SK-N-SH (cell line): ENCODE measurements at regions not wholly inside any gene's neighbourhood (a gene's known extent, or its start where the extent isn't known, plus 50 kb on each side); places are given as distances from the start of the nearest gene placed in this dataset.

Experiments used
- CTCF ChIA-PET: fragments of 300-600, 350-600 bp; formaldehyde crosslinking; extraction: SDS; loops from one replicate; lab custom pipeline; 2021; lab: Yijun Ruan, JAX
- POLR2A ChIA-PET: fragments of 350-600 bp; sonication (Branson Sonifier 250); formaldehyde crosslinking; extraction: SDS; loops from one replicate; lab custom pipeline; 2020; ENCODE audit warnings: antibody characterized with exemption, inconsistent platforms; lab: Yijun Ruan, JAX
- DNase-seq: peaks from one replicate; pipeline ENCODE4 v3.0.0; 2012
- H2AFZ ChIP-seq: fragments of 200-600 bp; sonication (generic); 2 replicates; pipeline ENCODE4 v1.8.1; 2016; ENCODE audit warnings: antibody characterized with exemption, mild to moderate bottlenecking, low read depth
- H3F3A ChIP-seq: fragments of 200-600 bp; sonication (generic); replicated peaks from 2 replicates; pipeline ENCODE3; 2016; ENCODE audit warnings: antibody characterized with exemption, mild to moderate bottlenecking; ENCODE audit not compliant: insufficient read depth
- H3K27ac ChIP-seq, 2 experiments: fragments of 200-500 bp in 1 of 2; fragments of 200-600 bp in 1 of 2; sonication (Bioruptor generic) in 1 of 2; sonication (generic), shearing (Covaris generic) in 1 of 2; 2 replicates each; pipeline versions ENCODE4 v1.5.1 to v1.6.1; 2014 to 2016; ENCODE audit warnings: low read depth in 2 of 2, inconsistent platforms in 1 of 2, low read length in 1 of 2, mild to moderate bottlenecking in 1 of 2, mixed read lengths in 1 of 2
- H3K27me3 ChIP-seq: fragments of 200-600 bp; sonication (generic), shearing (Covaris generic); 2 replicates; pipeline ENCODE4 v1.6.1; 2016; ENCODE audit warnings: mixed run types; ENCODE audit not compliant: insufficient read depth
- H3K36me3 ChIP-seq, 2 experiments: fragments of 200-500 bp in 1 of 2; fragments of 200-600 bp in 1 of 2; sonication (Bioruptor generic) in 1 of 2; sonication (generic) in 1 of 2; replicated peaks in 1 of 2; 2 replicates each; pipeline versions ENCODE3 to v1.5.1; 2014 to 2016; ENCODE audit warnings: low read length in 1 of 2, mild to moderate bottlenecking in 1 of 2; ENCODE audit not compliant: insufficient read depth in 2 of 2, control insufficient read depth in 1 of 2
- H3K4me1 ChIP-seq, 2 experiments: fragments of 200-500 bp in 1 of 2; fragments of 200-600 bp in 1 of 2; sonication (Bioruptor generic) in 1 of 2; sonication (generic), shearing (Covaris generic) in 1 of 2; 2 replicates each; pipeline versions ENCODE4 v1.5.1 to v1.6.1; 2014 to 2016; ENCODE audit warnings: low read depth in 1 of 2, low read length in 1 of 2, mixed run types in 1 of 2; ENCODE audit not compliant: insufficient read depth in 2 of 2, control insufficient read depth in 1 of 2
- H3K4me2 ChIP-seq: fragments of 200-600 bp; sonication (generic), shearing (Covaris generic); 2 replicates; pipeline ENCODE4 v1.6.1; 2017; ENCODE audit warnings: mixed run types
- H3K4me3 ChIP-seq, 2 experiments: fragments of 200-500 bp in 1 of 2; fragments of 200-600 bp in 1 of 2; sonication (Bioruptor generic) in 1 of 2; sonication (generic), shearing (Covaris generic) in 1 of 2; 2 replicates each; pipeline versions ENCODE4 v1.5.1 to v1.8.1; 2014 to 2016; ENCODE audit warnings: low read depth in 2 of 2, inconsistent platforms in 1 of 2, low read length in 1 of 2, mild to moderate bottlenecking in 1 of 2, mixed read lengths in 1 of 2, moderate library complexity in 1 of 2
- H3K79me2 ChIP-seq: fragments of 200-600 bp; sonication (generic); 2 replicates; pipeline ENCODE4 v1.8.1; 2017; ENCODE audit warnings: mild to moderate bottlenecking; ENCODE audit not compliant: insufficient read depth
- H3K9ac ChIP-seq: fragments of 200-600 bp; sonication (generic); 2 replicates; pipeline ENCODE4 v1.6.1; 2017; ENCODE audit warnings: mixed run types
- H3K9me2 ChIP-seq: fragments of 200-600 bp; sonication (generic); 2 replicates; pipeline ENCODE4 v1.6.1; 2017; ENCODE audit warnings: mixed run types
- H3K9me3 ChIP-seq: fragments of 200-600 bp; sonication (generic); 2 replicates; pipeline ENCODE4 v1.6.1; 2017; ENCODE audit warnings: mixed run types, mild to moderate bottlenecking, moderate library complexity
- H4K20me1 ChIP-seq: fragments of 200-600 bp; sonication (generic); 2 replicates; pipeline ENCODE4 v1.6.1; 2017; ENCODE audit warnings: mild to moderate bottlenecking, mixed run types; ENCODE audit not compliant: insufficient read depth
- ELF1 ChIP-seq: IDR thresholded peaks from 2 replicates; pipeline ENCODE4 v1.4.0; 2012
- FOXM1 ChIP-seq: IDR thresholded peaks from 2 replicates; pipeline ENCODE4 v1.4.0; 2012; ENCODE audit warnings: low read depth, mild to moderate bottlenecking
- MXI1 ChIP-seq: IDR thresholded peaks from 2 replicates; pipeline ENCODE4 v1.6.1; 2012; ENCODE audit warnings: mild to moderate bottlenecking, low read depth, low read length, improper control_type of control experiment
- NFIC ChIP-seq: IDR thresholded peaks from 2 replicates; pipeline ENCODE4 v1.4.0; 2012; ENCODE audit warnings: borderline replicate concordance
- RAD21 ChIP-seq: IDR thresholded peaks from 2 replicates; pipeline ENCODE4 v1.6.1; 2012; ENCODE audit warnings: mild to moderate bottlenecking, low read length
- RCOR1 ChIP-seq: fragments of 150-350 bp; IDR thresholded peaks from 2 replicates; pipeline ENCODE4 v1.6.1; 2017; ENCODE audit warnings: antibody characterized with exemption, low read length
- RFX5 ChIP-seq: IDR thresholded peaks from 2 replicates; pipeline ENCODE4 v1.6.1; 2012; ENCODE audit warnings: mild to moderate bottlenecking, improper control_type of control experiment, low read length
- SMC3 ChIP-seq: IDR thresholded peaks from 2 replicates; pipeline ENCODE4 v1.6.1; 2012; ENCODE audit warnings: low read depth, low read length, improper control_type of control experiment
- TAF1 ChIP-seq: IDR thresholded peaks from 2 replicates; pipeline ENCODE4 v1.6.1; 2012; ENCODE audit warnings: low read depth, mild to moderate bottlenecking, low read length, moderate library complexity, borderline replicate concordance
- TEAD4 ChIP-seq: IDR thresholded peaks from 2 replicates; pipeline ENCODE4 v1.4.0; 2012; ENCODE audit warnings: mild to moderate bottlenecking, borderline replicate concordance; ENCODE audit not compliant: insufficient read depth
- YY1 ChIP-seq: IDR thresholded peaks from 2 replicates; pipeline ENCODE4 v1.4.0; 2012; ENCODE audit warnings: low read depth, mild to moderate bottlenecking
- WGBS: methylation state at CpG from one replicate; pipeline ENCODE4 v1.1.6; 2017; ENCODE audit warnings: low lambda C conversion rate; 5-methylcytosine and 5-hydroxymethylcytosine counted together
- TF ChIP-seq, protein P1 (sequence below): fragments of 200-600 bp; sonication (generic); IDR thresholded peaks from 2 replicates; pipeline ENCODE4 v1.6.1; 2017; ENCODE audit warnings: antibody characterized with exemption, mild to moderate bottlenecking, moderate library complexity
- TF ChIP-seq, protein P2 (sequence below): IDR thresholded peaks from 2 replicates; pipeline ENCODE4 v1.4.0; 2012; ENCODE audit warnings: low read depth, borderline replicate concordance
- TF ChIP-seq, protein P3 (sequence below): IDR thresholded peaks from 2 replicates; pipeline ENCODE4; 2012
- TF ChIP-seq, protein P4 (sequence below): IDR thresholded peaks from 2 replicates; pipeline ENCODE4 v1.4.0; 2012; ENCODE audit warnings: low read depth, borderline replicate concordance
- TF ChIP-seq, protein P5 (sequence below): IDR thresholded peaks from 2 replicates; pipeline ENCODE4 v1.4.0; 2012; ENCODE audit warnings: low read depth
- TF ChIP-seq, protein P6 (sequence below): IDR thresholded peaks from 2 replicates; pipeline ENCODE4 v1.6.1; 2012; ENCODE audit warnings: mild to moderate bottlenecking, low read depth, low read length, moderate library complexity

DNA sequence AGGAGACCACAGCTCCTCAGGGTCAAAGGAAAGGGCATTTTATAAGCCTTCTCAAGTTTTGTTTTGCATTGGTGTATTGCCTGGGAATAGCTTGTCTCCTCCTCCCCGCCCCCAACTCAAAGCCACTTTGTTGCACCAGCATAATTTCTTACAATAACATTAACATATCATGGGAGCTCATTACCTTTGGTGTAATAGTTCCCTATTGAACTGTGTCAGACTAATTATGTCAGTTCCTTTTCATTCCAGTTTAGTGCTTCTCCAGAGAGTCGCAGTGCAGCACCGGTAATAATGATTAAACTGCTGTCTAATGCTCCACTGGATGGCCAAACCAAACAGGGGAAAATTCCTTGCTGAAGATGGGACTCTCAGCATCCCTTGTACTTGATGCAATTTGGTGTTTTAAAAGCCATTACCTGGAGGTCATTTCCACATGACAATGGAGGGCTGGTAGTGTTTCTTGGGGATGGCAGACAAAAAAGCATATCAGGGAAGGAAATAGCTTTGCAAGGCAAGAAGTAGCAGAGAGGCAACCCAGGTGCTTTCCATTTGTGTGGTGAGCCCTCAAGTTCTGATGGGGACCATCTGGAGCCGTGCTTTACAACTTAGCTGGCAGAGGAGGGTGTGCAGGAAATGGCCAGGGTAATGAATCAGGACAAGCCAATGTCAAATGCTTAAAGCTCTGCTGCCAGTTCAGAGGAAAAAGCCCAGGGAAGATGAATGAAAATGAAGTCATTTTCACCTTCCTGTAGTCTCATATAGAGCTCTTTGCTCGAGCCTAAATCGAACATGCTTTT, 91.5 kb upstream of the NLRP1 start:
- Histone ChIP-seq H3F3A (no peaks in the 10 kb centered on the region), H3K9me2 (no peaks in the 10 kb centered on the region), H3K79me2 (no peaks in the 10 kb centered on the region), H3K4me1 (no peaks in the 10 kb centered on the region), H3K9ac (no peak overlapping the region), H3K9me3 (no peaks in the 10 kb centered on the region), H3K27me3 (0 out of 2 replicates have a peak, but pooled peaks cover 6% of the 10 kb centered on the region), H3K4me2 (no peak overlapping the region), H3K36me3 (no peaks in the 10 kb centered on the region), H4K20me1 (no peaks in the 10 kb centered on the region), H3K4me3 (no peak overlapping the region), H2AFZ (no peak overlapping the region), H3K27ac (no peak overlapping the region)
- CTCF ChIA-PET, result interaction anchor here (1.3 kb wide), 1 partner anchor 31 kb away, joined by 4 read pairs; no protein-coding TSS in a partner anchor
- POLR2A ChIA-PET, result no interaction called here
- TF ChIP-seq MXI1 (no peak), SMC3 (no peak), RCOR1 (no peak), NFIC (no peak)
- TF ChIP-seq, protein P1, sequence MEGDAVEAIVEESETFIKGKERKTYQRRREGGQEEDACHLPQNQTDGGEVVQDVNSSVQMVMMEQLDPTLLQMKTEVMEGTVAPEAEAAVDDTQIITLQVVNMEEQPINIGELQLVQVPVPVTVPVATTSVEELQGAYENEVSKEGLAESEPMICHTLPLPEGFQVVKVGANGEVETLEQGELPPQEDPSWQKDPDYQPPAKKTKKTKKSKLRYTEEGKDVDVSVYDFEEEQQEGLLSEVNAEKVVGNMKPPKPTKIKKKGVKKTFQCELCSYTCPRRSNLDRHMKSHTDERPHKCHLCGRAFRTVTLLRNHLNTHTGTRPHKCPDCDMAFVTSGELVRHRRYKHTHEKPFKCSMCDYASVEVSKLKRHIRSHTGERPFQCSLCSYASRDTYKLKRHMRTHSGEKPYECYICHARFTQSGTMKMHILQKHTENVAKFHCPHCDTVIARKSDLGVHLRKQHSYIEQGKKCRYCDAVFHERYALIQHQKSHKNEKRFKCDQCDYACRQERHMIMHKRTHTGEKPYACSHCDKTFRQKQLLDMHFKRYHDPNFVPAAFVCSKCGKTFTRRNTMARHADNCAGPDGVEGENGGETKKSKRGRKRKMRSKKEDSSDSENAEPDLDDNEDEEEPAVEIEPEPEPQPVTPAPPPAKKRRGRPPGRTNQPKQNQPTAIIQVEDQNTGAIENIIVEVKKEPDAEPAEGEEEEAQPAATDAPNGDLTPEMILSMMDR, result no peak
- TF ChIP-seq, protein P2, sequence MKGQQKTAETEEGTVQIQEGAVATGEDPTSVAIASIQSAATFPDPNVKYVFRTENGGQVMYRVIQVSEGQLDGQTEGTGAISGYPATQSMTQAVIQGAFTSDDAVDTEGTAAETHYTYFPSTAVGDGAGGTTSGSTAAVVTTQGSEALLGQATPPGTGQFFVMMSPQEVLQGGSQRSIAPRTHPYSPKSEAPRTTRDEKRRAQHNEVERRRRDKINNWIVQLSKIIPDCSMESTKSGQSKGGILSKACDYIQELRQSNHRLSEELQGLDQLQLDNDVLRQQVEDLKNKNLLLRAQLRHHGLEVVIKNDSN, result no peak
- TF ChIP-seq, protein P3, sequence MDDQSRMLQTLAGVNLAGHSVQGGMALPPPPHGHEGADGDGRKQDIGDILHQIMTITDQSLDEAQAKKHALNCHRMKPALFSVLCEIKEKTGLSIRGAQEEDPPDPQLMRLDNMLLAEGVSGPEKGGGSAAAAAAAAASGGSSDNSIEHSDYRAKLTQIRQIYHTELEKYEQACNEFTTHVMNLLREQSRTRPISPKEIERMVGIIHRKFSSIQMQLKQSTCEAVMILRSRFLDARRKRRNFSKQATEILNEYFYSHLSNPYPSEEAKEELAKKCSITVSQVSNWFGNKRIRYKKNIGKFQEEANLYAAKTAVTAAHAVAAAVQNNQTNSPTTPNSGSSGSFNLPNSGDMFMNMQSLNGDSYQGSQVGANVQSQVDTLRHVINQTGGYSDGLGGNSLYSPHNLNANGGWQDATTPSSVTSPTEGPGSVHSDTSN, result no peak
- DNase-seq, result no peak
- 2% methylated on average over 6 of the region's 6 CpGs for WGBS

DNA sequence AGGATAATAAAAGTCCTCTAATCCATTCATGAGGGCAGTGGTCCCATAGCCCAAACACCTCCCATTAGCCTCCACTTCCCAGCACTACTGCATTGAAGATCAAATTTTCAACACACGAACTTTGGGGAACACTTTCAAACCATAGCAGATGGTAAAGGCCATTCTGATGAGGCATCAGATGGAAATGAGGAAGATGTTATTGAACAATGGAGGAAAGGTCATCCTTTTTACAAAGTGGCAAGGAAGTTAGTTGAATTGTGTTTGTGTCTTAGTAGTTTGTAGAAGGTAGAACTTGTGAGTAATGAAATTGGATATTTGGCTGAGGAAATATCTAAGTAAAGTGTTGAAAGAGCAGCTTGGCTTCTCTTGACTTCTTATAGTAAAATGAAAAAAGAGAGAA, 93.3 kb upstream of the NLRP1 start:
- Histone ChIP-seq H3K27me3 (peaks cover 22% of the 10 kb centered on the region; the same call in 1 of the 2 replicates), H3K9me2 (no peaks in the 10 kb centered on the region), H3K4me2 (no peak overlapping the region), H4K20me1 (no peaks in the 10 kb centered on the region), H3F3A (no peaks in the 10 kb centered on the region), H3K36me3 (no peaks in the 10 kb centered on the region), H2AFZ (no peak overlapping the region), H3K9ac (no peak overlapping the region), H3K79me2 (no peaks in the 10 kb centered on the region), H3K4me1 (no peaks in the 10 kb centered on the region), H3K4me3 (no peak overlapping the region), H3K27ac (no peak overlapping the region), H3K9me3 (no peaks in the 10 kb centered on the region)
- ChIA-PET POLR2A (no interaction called here), CTCF (no interaction called here)
- 0% methylated on average over 1 of the region's 1 CpG for WGBS
- DNase-seq, result no peak
- TF ChIP-seq RAD21 (no peak), TAF1 (no peak), SMC3 (no peak), ELF1 (no peak), RFX5 (no peak), FOXM1 (no peak), YY1 (no peak), TEAD4 (no peak)
- TF ChIP-seq, protein P4, sequence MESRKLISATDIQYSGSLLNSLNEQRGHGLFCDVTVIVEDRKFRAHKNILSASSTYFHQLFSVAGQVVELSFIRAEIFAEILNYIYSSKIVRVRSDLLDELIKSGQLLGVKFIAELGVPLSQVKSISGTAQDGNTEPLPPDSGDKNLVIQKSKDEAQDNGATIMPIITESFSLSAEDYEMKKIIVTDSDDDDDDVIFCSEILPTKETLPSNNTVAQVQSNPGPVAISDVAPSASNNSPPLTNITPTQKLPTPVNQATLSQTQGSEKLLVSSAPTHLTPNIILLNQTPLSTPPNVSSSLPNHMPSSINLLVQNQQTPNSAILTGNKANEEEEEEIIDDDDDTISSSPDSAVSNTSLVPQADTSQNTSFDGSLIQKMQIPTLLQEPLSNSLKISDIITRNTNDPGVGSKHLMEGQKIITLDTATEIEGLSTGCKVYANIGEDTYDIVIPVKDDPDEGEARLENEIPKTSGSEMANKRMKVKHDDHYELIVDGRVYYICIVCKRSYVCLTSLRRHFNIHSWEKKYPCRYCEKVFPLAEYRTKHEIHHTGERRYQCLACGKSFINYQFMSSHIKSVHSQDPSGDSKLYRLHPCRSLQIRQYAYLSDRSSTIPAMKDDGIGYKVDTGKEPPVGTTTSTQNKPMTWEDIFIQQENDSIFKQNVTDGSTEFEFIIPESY, result no peak
- TF ChIP-seq, protein P5, sequence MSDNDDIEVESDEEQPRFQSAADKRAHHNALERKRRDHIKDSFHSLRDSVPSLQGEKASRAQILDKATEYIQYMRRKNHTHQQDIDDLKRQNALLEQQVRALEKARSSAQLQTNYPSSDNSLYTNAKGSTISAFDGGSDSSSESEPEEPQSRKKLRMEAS, result no peak
- TF ChIP-seq, protein P6, sequence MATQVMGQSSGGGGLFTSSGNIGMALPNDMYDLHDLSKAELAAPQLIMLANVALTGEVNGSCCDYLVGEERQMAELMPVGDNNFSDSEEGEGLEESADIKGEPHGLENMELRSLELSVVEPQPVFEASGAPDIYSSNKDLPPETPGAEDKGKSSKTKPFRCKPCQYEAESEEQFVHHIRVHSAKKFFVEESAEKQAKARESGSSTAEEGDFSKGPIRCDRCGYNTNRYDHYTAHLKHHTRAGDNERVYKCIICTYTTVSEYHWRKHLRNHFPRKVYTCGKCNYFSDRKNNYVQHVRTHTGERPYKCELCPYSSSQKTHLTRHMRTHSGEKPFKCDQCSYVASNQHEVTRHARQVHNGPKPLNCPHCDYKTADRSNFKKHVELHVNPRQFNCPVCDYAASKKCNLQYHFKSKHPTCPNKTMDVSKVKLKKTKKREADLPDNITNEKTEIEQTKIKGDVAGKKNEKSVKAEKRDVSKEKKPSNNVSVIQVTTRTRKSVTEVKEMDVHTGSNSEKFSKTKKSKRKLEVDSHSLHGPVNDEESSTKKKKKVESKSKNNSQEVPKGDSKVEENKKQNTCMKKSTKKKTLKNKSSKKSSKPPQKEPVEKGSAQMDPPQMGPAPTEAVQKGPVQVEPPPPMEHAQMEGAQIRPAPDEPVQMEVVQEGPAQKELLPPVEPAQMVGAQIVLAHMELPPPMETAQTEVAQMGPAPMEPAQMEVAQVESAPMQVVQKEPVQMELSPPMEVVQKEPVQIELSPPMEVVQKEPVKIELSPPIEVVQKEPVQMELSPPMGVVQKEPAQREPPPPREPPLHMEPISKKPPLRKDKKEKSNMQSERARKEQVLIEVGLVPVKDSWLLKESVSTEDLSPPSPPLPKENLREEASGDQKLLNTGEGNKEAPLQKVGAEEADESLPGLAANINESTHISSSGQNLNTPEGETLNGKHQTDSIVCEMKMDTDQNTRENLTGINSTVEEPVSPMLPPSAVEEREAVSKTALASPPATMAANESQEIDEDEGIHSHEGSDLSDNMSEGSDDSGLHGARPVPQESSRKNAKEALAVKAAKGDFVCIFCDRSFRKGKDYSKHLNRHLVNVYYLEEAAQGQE, result no peak
